ENCODE measurements at regions not wholly inside any gene's neighbourhood (a gene's known extent, or its start where the extent isn't known, plus 50 kb on each side); places are given as distances from the start of the nearest gene placed in this dataset.

DNA sequence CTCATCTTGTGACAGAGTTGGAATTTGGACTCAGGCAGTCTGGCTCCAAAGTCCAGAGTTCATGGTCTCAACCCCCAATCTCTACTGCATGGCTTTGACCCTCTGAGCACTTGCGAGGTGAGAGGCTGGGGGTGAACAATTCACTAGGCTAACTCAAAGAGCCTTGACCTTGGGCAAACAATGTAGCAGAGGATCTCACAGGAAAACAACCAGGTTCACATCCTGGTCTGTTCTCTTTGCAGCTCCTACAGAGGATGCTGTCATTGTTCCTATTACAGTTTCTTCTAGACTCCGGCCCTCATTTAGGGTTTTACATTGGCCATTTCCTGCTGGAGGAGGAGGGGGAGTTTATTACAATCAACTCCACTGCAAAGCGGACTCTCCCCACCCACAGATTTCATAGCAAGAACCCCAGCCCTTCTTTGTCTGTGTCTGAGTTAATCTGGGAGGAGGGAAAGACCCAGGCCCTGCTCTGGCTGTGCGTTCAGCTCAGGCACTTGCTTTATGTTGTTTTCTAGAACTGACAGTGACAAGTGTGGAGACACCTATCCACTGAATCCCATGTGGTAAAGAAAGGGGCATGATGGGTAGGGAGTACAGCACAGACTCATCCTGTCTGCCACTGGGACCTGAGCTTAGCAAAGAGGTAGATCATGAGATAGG lies 101.6 kb downstream of the LBH start:
- H3K4me3 Mint-ChIP-seq (ENCODE audit: unreplicated experiment) = no peak overlapping the region
- H3K4me1 Mint-ChIP-seq (ENCODE audit: low read depth, unreplicated experiment) = no peaks in the 10 kb centered on the region
- DNase-seq = no peak
- peaks cover 4% of the 10 kb centered on the region for H3K9me3 Mint-ChIP-seq (ENCODE audit: unreplicated experiment)
- peaks cover 3% of the 10 kb centered on the region for H3K36me3 Mint-ChIP-seq (ENCODE audit: unreplicated experiment)
- H3K27ac Mint-ChIP-seq (ENCODE audit: unreplicated experiment) = no peak overlapping the region
- TF ChIP-seq, protein P1, sequence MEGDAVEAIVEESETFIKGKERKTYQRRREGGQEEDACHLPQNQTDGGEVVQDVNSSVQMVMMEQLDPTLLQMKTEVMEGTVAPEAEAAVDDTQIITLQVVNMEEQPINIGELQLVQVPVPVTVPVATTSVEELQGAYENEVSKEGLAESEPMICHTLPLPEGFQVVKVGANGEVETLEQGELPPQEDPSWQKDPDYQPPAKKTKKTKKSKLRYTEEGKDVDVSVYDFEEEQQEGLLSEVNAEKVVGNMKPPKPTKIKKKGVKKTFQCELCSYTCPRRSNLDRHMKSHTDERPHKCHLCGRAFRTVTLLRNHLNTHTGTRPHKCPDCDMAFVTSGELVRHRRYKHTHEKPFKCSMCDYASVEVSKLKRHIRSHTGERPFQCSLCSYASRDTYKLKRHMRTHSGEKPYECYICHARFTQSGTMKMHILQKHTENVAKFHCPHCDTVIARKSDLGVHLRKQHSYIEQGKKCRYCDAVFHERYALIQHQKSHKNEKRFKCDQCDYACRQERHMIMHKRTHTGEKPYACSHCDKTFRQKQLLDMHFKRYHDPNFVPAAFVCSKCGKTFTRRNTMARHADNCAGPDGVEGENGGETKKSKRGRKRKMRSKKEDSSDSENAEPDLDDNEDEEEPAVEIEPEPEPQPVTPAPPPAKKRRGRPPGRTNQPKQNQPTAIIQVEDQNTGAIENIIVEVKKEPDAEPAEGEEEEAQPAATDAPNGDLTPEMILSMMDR (IDR thresholded peaks at IDR 0.05; ENCODE audit: partially characterized antibody, unreplicated experiment) = no peak
- H3K27me3 Mint-ChIP-seq (ENCODE audit: unreplicated experiment) = peaks cover 5% of the 10 kb centered on the region

DNA sequence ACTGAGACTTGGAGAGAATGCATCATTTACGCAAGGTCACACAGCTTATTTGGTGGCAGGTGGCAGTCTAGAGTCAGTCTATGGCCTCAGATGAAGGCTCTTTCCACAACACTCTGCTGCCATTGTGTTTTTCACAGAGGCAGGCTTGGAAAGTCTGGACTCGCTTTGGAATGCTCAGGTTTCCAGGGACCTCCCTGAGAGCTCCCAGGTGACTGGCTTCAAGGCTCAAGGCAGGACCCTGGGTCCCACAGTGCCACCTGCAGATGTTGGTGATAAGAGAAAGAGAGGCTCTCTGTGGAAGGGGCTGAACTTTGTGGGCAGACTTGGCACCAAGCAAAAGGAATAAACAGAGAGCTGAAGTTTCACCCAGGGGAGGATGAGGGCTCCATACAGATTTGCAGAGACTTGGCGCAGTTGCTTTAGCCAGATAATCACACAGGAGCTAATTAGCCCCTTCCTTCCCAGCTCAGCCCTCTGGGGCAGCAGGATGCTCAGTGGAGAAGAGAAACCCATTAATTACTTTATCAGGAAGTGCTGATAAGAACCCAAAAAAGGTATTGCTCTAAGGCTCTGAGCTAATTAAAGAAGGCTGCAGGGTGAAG lies 103.5 kb downstream of the LBH start:
- Mint-ChIP-seq H3K27ac (ENCODE audit: unreplicated experiment) (no peak overlapping the region), H3K4me1 (ENCODE audit: low read depth, unreplicated experiment) (no peaks in the 10 kb centered on the region), H3K4me3 (ENCODE audit: unreplicated experiment) (no peak overlapping the region), H3K9me3 (ENCODE audit: unreplicated experiment) (peaks cover 4% of the 10 kb centered on the region), H3K27me3 (ENCODE audit: unreplicated experiment) (peaks cover 2% of the 10 kb centered on the region), H3K36me3 (ENCODE audit: unreplicated experiment) (peaks cover 3% of the 10 kb centered on the region)
- DNase-seq = no peak
- TF ChIP-seq, protein P1 (IDR thresholded peaks at IDR 0.05; ENCODE audit: partially characterized antibody, unreplicated experiment) = no peak

DNA sequence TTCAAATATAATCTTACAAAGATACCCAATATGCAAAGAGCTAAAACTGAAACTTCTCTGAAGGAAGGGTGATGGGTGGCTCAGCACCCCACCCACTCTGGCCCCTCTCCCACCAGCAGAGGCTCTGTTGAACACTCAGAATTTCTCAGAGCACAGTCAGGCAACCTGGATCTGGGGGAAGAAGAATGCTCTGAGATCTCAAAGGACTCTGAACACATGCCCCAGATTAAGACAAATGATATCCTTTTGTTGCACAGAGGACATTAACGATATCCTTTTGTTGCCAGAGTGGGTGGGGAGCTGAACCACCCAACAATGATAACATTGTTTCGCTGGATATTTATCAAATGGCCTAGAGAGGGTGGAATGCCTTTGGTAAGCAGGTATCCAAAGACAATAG lies 104.8 kb downstream of the LBH start:
- DNase-seq = no peak
- H3K36me3 Mint-ChIP-seq (ENCODE audit: unreplicated experiment) = peaks cover 3% of the 10 kb centered on the region
- peaks cover 4% of the 10 kb centered on the region for H3K9me3 Mint-ChIP-seq (ENCODE audit: unreplicated experiment)
- H3K27ac Mint-ChIP-seq (ENCODE audit: unreplicated experiment) = no peak overlapping the region
- no peaks in the 10 kb centered on the region for H3K4me1 Mint-ChIP-seq (ENCODE audit: low read depth, unreplicated experiment)
- TF ChIP-seq, protein P1 (IDR thresholded peaks at IDR 0.05; ENCODE audit: partially characterized antibody, unreplicated experiment) = no peak
- peaks cover 2% of the 10 kb centered on the region for H3K27me3 Mint-ChIP-seq (ENCODE audit: unreplicated experiment)
- H3K4me3 Mint-ChIP-seq (ENCODE audit: unreplicated experiment) = no peak overlapping the region

DNA sequence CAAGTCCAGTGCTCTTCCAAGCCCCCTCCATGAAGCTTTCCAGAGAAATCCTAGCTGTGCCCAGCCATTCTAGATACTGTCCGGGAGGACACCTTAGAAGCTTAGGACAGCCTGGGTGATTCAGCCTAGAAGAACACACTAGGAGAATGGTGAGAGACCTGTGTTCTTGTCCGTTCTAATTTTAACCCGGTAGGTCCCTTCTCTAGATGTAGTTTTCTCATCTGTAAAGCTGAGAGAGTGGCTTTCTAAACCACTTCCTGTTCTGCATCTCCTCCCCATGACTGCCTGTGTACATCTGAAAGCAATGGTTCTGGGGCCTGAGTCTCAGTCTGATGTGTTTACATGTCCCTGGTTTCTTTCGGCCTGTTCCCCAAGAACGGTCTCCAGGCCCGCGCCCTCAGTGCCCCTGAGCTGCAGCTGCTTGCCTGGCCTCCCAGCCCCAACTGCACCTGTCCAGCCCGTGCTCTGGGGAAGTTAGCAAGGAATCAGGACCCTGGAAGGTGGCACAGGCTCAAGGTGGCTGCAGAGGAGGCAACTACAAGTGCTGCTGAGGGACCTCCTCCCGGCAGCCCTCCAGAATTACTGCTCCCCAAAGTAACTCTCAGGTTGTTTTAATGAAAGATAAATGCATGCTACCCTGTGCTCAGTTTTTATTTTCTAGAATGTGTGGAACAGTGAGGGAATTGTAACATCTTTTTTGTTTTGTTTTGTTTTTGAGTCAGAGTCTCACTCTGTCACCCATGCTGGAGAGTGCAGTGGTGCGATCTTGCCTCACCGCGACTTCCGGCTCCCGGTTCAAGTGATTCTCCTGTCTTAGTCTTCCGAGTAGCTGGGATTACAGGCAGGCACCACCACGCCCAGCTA lies 105.9 kb downstream of the LBH start:
- Mint-ChIP-seq H3K27me3 (ENCODE audit: unreplicated experiment) (peaks cover 2% of the 10 kb centered on the region), H3K27ac (ENCODE audit: unreplicated experiment) (no peak overlapping the region), H3K36me3 (ENCODE audit: unreplicated experiment) (peaks cover 9% of the 10 kb centered on the region), H3K9me3 (ENCODE audit: unreplicated experiment) (no peaks in the 10 kb centered on the region), H3K4me3 (ENCODE audit: unreplicated experiment) (no peak overlapping the region), H3K4me1 (ENCODE audit: low read depth, unreplicated experiment) (no peaks in the 10 kb centered on the region)
- TF ChIP-seq, protein P1 (IDR thresholded peaks at IDR 0.05; ENCODE audit: partially characterized antibody, unreplicated experiment) = no peak
- DNase-seq = no peak
